HG02870 (cell line): ENCODE measurements at regions not wholly inside any gene's neighbourhood (a gene's known extent, or its start where the extent isn't known, plus 50 kb on each side); places are given as distances from the start of the nearest gene placed in this dataset.
A peak's percentile ranks its signal among the peaks of the same experiment; 100 is the strongest.
"Not testable (repeated sequence)": the region's sequence is repeated elsewhere in the genome, so short reads cannot be mapped to it uniquely, and the experiment has no call there.

Experiments
- ATAC-seq: cut with Tn5 transposase; IDR thresholded peaks from one replicate; pipeline ENCODE4 v1.9.1; 2021; ENCODE audit warnings: mild to moderate bottlenecking, moderate library complexity; ENCODE audit not compliant: unreplicated experiment

GRCh38 chr2:224650815-224651439 lies 65.2 kb downstream of the CCDC195 start:
- ATAC-seq = peak; percentile 57

GRCh38 chr2:224647684-224648083 lies 62.5 kb upstream of the CUL3 start:
- not testable (repeated sequence) for ATAC-seq

GRCh38 chr2:224646242-224646846 lies 61.2 kb upstream of the CUL3 start:
- ATAC-seq = peak; percentile 59

- peak; percentile 17 for ATAC-seq
Observed at GRCh38 chr2:224645722-224646121, 60.6 kb upstream of the CUL3 start.

GRCh38 chr2:224640679-224641078 lies 55.5 kb upstream of the CUL3 start:
- ATAC-seq = no peak

GRCh38 chr2:224638301-224638823 lies 53.2 kb upstream of the CUL3 start:
- peak; percentile 95 for ATAC-seq
